NCI-H1092 treated with DMSO at 0.1 percent for 48 hours (cell line): ENCODE measurements at regions not wholly inside any gene's neighbourhood (a gene's known extent, or its start where the extent isn't known, plus 50 kb on each side); places are given as distances from the start of the nearest gene placed in this dataset.
"Not testable (repeated sequence)": the region's sequence is repeated elsewhere in the genome, so short reads cannot be mapped to it uniquely, and the experiment has no call there.

ENCODE experiments used
- DNase-seq: peaks from one replicate; lab custom pipeline; 2025; lab: John Stamatoyannopoulos, UW

DNA sequence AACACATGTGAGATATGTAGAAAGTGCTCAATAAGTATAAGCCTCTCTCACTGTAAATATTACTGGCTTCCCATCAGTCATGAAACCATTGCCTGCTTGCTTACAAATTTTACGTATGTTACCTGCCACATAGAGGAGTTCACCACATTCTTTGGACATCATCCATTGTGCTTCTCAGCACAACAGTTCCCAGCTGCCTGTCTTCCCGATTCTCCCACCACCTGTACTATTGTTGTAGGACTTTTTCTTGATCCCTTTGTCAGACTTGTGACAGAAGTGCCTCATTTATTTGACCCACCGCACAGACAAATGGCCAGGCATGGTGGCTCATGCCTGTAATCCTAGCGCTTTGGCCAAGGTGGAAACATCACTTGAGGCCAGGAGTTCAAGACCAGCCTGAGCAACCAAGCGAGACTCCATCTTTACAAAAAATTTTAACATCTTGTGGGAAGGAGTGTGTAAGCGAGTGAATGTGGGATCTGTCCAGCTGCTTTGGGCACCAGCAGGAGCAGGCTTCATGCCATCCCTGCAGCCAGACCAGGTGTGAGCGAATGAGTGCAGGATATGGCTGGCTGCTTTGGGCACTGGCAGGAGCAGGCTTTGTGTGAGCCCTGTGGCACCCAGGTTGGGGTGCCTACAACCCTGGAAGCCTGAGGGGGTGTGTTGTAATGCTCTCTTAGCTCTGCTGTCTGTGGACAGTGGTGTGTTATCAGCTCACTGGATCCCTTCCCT lies 139.9 kb upstream of the ELL2 start:
- no peak for DNase-seq

DNA sequence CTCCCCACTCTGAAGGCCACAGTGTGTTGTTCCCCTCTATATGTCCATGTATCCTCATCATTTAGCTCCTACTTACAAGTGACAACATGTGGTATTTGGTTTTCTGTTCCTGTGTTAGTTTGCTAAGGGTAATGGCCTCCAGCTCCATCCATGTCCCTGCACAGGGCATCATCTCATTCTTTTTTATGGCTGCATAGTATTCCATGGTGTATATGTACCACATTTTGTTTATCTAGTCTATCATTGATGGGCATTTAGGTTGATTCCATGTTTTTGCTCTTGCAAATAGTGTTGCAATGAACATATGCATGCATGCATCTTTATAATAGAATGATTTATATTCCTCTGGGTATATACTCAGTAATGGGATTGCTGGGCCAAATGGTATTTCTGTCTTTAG lies 135.8 kb upstream of the ELL2 start:
- DNase-seq = not testable (repeated sequence)

DNA sequence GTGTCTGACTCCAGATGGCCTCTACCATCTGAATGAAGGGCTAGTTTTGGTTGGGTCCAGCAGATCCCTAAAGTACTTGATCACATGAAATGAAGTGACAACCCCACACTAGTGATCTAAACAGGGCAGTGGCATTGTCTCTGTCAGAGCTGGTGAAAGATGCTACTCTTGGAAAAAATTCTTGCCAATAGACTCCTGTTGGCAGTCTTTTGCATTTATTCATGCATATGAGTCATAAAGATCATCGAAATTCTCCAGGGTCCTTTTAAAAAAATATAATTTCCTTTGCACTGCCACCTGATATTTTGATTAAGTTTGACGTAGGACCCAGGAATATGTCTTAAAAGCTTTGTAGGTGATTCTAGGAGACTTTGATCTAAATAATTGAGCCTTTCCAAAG lies 135.1 kb upstream of the ELL2 start:
- no peak for DNase-seq

DNA sequence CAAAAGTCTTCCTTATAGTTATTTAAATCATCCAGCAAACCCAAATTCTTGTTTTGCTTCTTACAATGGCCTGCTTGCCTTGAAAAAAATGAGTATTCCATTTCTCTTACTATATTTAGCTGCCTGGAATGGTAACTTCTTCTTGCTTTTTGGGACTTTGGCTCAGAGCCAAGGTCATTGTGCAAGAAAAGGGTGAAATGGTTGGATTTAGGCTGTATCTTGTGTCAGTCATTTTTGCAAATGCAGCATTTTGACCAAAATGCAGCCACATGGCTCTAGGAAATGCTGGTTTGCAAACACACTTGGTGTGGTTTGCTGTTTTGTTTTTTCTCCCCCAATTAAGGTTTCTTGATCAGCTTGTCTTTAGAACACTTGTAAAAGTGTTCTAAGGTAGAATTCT lies 133.3 kb upstream of the ELL2 start:
- no peak for DNase-seq

DNA sequence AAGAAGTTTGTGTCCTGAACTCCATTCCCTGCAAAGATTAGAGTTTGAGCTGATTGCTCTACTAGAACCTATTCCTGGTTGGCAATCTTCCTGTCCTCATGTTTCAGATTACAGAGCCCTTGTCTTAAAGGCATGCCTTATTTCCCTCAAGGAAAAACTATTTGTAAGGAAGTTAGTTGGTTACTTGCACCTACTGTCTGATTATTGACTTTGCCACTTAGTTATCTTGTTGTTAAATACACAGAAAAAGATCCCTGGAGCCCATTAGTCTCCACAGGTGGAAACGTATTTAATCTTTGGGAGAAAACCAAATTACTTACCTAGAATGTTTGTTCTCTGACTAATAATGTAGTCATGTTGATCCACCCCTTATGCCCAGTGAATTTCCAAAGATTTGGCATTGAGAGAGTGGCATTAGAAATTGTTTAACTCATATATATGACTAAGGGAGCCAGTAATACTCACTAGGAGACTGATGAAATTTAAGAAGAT lies 132.3 kb upstream of the ELL2 start:
- DNase-seq = no peak

DNA sequence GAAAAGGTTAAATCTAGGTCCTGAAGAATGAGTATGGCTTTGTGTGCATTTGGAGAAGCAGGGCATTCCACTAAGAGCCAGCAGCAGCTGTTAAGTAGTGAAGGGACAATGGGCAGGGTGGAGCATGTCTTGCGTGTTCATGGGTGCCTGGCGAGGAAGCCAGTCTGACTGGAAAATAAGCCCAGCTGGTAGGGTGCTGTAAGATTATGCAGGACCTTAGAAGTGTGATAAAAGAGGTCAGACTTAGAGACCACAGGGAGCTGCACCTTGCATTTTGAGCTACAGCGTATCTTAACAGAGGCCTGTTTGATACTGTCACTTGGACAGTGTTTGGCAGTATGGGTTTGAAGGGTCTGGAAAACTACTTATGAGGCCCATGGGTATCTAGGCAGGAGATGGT lies 131.7 kb upstream of the ELL2 start:
- no peak for DNase-seq

DNA sequence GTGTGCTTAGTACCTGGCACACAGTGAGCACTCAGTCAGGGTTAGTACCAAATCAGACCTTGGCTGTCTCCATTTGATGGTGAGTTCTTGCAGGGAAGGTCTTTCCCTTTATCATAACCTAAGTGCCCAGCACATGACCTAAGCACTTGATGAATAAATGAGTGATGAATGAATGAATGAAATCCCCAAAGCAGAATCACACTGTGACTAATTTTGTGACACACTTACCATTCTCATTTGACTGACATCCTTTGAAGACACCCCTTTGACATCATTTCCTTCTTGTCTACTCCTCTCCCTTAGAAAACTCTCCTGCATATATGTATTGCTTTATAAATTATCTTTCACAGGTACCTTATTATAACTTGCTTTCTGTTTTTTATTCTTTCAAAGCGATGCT lies 130.2 kb upstream of the ELL2 start:
- DNase-seq = no peak

DNA sequence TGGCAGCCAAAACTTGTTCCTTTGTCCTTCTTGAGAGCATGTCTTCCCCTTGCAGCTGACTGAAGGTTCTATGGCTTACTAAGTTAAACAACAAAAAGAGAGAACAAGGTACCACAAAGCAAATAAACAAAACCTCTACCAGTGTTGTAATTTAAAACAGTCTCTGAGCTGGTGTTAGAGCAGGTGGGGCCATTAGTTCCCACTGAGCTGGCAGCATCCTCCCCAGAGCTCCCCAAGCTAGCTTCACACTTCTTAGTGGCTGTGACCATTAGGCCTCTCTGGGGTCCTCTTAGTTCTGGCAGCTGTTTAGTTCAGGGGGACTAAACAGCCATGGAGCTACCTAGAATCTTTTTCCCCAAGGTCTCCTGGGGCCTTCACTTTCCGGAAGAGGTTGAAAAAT lies 128.6 kb upstream of the ELL2 start:
- no peak for DNase-seq

DNA sequence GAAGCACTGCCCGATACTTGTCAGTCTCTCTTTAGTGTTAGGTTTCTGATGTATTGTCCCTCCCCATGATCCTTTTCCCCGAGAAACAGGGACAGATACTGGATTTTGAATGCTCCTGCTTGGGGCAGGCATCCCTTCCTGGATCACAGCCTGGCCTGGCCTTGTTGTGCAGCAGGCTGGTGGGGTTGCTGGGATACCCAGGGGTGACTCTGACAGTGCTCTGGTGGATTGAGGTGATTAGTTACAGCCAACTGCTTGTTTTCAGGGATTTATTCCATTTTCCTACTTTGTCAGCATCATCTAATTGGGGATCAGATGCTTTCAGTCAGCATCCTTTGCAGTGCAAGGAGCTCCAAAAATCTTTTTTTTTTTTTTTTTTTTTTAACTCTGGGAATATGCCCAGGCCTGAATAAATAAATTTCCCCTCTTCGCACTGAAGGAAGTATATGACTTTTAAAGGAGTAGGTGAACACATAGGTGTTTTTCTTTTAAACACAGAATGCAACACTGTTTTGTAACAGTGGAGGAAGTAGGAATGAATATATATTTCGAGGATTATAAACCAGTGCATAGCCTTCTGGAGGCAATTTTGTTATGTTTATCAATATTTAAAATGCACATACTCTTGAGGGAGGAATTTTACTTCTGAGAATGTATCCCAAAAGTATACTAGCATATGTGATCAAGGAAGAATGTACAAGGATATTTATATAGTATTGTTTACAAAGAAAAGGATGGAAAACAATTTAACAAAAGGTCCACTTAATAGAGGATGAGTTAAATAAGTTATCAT lies 127.3 kb upstream of the ELL2 start:
- no peak for DNase-seq

DNA sequence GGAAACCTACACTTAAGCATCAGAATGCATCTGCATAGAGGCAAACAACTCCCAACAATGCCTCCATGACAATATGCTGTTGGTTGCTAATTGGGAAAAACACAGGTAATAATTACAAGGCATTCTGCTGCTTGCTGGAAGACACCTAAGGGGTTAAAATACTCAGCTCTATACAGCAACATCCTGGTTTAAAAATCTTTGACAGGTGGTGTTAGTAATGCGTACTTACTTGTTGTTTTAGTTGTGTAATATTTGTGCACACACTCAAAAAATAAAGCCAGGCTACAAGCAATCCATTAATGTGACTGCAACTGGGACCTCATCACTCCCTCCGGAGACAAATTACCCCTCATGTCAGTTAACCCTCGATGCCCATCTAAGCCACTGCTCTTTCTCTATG lies 126.3 kb upstream of the ELL2 start:
- no peak for DNase-seq

DNA sequence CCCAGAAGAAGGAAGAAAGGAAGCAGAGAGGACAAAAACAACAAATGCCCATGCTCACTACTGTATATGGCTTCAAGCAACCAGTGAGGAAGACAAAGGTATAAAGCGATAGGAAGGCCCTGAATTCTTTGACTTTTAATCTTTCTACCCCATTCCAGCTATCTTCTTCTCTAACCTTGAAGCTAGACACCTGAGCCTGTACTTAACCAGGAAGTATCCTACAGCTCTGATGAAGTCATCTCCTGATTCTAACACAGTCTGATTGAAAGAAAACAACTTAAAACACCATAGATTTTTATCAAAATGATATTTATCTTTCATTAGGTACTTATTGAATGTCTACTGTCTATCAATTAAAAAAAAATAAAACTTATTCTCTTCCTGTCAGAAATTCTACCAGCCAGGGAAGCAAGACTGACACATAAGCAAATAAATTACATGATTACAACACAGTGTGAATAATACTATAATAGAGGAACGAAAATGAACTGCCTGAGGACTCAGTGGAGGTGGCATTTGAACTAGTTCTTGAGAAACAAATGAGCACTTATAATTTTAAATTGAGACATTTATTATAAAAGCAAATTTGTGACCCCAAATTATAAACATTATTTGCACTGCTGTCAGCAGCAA lies 123.3 kb upstream of the ELL2 start:
- DNase-seq = no peak

DNA sequence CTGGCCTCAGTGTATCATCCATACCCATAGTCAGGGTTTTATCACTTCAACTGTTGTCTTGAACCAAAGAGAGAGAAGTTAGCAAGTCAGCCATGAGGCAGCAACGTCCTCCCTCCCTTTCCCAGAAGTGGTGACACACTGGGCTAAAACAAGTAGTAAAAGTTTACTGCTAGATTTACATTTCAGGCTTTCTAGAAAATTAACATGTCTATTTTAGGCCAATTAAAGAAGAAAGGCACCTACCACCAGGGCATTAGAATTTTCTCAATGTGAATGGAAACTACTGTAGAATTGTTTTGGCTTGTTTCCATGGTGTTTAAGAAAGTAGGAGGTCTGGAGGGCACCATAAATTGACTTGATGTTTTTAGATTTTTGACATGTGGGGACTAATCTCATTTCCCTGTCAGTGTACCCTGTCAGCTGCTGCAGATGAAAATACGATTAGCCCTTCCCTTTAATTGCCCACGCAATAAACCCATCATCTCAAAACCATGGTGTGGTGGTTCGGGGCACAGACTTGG lies 121.8 kb upstream of the ELL2 start:
- DNase-seq = no peak

DNA sequence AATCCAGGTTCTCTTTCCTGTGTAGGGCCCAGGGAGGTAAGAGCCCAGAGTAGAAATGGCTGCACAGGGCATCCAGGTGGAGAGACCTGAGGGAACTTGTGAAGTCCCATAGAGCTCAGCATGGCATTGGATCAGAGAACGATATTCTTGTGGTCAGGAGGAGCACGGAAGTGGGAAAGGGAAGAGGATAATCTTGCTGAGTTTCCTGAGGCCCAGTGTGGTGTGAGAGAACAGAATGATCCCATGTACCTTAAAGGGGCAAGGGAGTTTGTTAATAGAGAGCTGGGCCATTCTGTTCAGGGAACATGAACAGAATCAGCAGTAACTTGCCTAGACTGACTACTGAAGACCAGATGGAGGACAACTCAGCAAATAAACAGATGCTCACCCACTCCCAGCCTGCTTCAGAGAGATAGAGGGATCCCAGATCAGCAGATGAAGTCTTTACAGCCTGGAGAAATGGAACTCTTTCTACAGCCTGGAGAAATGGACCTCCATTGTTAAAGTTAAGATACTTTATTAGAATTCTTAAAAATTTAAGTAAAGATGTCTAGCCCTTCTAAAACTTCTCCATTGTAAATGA lies 119.7 kb upstream of the ELL2 start:
- DNase-seq = no peak

DNA sequence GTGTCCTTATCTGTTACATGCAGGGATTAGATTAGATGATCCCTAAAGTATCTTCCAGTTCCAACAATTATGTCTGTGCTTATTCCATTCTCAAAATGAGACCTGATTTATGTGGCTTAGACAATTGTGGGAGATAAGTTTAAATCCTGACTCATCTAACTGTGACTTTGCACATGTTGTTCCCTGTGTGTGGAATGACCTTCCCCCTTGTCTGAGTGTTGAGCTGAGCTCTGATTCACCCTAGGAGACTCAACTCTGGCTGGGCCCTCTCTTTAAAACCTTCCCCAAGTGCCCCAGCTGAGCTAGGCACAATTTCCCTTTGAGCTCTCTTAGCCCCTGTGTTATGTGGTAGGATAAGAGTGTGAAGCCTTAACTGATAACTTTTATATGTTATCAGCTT lies 118.9 kb upstream of the ELL2 start:
- DNase-seq = no peak

DNA sequence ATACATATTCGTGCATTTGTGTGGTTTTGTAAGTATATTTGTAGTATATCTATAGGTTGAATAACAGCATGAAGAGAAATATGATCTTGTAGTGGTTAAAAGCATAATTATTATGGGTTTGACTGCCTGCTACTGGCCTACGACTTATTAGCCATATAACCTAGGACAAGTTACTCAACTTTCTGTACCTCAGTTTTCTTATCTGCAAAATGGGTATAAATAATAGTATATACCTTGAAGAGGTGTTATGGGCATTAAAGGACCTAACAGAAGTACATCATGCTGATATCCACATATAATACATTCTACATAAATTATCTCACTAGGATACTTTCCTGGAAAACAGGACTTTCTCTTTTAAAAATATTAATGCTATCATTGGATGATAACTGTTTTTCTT lies 118.3 kb upstream of the ELL2 start:
- no peak for DNase-seq

DNA sequence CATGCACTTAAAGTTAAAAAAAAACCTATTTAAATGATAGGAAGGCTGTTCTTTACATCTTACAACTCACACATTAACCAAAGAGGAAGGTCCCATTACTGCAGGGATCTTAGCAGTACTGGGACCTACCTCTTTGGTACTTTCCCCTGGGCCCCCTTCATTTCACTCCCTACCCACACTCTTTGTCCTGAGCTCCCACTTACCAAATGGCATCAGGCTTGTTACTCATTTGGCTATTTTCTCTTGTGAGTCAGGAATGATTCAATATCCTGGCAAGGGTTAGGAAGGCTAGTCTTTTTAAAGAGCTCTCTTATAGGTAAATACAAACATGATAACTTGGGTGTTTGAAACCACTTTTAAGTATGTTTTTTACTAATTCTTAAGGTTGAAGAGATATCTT lies 117.4 kb upstream of the ELL2 start:
- no peak for DNase-seq

DNA sequence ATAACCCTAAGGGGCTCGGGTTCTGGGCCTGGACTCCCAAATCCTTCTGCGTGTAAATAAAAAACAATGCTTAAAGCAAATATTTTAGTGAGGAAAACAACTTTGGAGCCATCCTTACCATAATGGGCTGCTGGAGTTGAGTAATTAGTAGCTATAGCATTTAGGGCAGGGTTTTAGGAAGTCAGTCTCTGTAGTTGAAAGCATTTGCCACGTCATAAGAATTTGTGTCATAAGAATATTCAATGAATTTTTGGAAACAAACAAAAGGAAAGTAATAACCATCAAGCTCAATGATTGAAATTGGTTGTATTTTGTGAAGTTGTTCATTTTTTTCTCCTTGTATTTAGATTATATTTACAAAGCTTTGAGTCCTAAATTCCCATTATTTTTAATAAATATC lies 114.8 kb upstream of the ELL2 start:
- DNase-seq = no peak

DNA sequence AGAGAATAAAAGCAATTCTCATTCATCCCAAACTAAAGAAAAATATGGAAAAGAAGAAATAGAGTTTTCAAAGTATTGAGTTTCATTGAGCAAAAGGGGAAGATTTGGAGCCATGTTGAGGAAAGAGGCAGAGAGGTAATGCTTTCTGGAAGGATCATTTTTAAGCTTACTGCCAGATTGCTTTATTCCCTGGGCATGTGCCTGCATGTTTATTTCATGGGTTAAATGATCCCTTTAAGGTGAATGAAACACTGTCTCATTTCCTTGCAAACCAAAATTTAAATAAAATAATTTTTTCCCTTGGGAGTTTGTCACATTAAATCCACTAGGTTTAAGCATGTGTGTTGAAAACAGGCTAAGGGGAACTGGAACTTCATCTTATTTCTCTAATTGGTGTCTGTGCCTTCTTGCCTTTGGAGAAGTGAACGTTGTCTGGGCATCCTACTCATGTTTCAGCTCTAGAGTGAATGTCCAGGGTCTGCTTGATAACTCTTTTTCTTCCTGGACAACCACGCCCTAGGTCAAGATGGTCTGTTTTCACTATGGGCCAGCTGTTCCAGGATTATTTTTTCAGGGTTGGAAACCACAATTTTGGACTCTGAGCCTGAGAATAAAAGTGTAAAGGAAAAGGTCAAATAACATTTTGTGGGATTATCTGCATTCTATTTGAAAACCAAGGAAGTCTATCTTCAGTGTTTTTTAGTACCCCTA lies 114.1 kb upstream of the ELL2 start:
- no peak for DNase-seq

DNA sequence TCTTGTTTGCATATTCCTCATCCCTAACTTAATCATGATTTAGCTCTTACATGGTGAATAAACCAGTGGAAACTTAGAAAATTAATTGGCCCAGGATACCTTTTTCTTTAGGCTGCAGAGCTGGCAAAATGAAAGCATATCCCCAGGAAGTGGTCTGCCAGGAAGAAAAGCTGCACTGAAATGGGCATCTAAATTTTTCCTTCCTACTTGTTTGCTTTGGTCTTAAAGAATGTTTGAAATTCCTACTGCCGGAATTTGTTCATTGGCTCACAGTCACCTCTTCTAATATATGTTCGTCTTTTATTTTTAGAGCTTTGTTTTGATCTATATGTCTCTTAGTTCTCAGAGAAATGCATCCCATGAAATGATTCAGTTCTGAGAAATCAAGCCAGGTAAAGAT lies 113.2 kb upstream of the ELL2 start:
- DNase-seq = no peak

DNA sequence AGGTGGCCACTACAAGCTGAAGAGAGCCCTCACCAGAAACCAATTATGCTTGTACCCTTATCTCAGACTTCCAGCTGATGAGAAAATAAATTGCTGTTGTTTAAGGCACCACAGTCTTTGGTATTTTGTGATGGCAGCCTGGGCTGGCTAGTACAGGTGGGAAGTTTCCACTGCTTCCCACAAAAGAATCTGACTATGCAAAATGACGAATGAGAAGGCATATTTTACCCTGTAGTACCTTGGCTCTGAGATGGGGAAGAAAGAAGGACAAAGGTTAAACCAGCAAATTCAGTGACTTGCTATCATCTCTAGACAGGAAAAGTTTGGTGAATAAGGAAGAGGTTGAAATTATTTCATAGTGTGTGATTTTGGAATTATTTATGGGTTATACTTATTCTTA lies 112.8 kb upstream of the ELL2 start:
- DNase-seq = no peak

DNA sequence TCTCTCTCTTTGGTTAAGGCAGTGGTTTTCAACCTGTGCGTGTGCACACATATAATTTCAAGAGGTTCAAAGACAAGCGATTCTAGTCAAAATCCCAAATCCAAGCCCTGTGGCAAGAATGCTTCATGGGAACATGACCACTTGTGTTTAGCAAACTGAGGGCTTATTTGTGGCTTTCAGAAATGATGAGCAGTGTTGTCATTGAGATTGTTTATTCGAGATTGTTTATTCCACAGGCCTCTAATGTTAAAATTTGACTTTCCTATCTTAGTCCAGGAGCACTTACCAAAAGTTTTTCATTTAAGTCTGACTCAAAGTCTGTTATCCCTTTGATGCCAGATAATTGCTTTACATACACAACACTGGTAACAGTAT lies 111.1 kb upstream of the ELL2 start:
- DNase-seq = no peak
